LoVo (cell line): ENCODE measurements at regions not wholly inside any gene's neighbourhood (a gene's known extent, or its start where the extent isn't known, plus 50 kb on each side); places are given as distances from the start of the nearest gene placed in this dataset.
"Not testable (repeated sequence)": the region's sequence is repeated elsewhere in the genome, so short reads cannot be mapped to it uniquely, and the experiment has no call there.

ENCODE experiments used
- DNase-seq: peaks from one replicate; pipeline ENCODE4 v3.0.0-alpha.2; 2016; ENCODE audit warnings: low spot score

DNA sequence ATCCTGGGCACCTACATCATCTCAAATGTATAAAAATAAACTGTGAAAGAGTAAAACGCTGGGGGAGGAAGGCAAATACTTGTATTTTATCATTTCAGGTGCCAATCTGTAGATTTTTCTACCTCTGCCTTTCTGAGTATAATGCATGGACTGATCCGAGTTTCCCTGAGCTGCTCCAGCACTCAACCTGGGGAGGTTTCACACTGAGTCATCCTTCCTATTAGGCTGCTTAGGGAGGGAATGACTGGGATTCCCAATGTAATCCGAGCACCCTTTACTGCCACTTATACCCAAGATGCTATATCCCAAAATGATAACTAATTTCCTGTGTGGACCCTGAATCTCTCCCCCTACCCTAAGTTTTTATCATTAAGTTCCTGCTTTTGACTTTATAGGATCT lies 126.6 kb downstream of the HNRNPD start:
- no peak for DNase-seq

DNA sequence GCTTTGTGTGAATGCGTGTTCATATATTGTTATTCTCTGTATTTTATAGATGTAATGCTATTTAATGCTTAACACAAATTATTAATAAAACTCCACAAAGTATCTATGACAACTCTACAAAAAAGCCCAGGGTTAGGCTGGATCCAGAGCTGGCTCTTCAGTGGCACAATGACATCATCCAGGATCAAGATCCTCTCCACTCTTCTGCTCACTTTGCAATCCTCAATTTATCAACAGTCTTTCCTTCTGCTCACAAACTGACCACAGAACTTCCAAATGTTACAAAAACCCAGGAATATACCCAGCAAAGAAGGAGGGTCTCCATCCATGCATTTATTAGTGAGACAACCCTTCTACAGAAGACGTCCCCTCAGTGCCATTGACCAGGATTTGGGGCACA lies 132.3 kb downstream of the HNRNPD start:
- no peak for DNase-seq

DNA sequence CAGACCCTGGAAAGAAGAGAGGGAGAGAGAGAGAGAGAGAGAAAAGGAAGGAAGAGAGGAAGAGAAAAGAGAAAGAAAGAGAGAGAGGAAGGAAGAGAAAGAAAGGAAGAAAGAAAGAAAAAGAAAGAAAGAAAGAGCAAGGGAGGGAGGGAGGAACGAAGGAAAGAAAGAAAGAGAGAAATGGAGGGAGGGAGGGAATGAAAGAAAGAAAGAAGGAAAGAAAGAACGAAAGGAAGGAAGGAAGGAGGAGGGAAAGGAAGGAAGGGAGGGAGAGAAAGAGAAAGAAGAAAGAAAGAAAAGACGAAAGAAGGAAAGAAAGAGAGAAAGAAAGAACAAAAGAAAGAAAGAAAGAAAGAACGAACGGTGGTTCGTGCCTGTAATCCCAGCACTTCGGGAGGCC lies 133.4 kb downstream of the HNRNPD start:
- DNase-seq = no peak

DNA sequence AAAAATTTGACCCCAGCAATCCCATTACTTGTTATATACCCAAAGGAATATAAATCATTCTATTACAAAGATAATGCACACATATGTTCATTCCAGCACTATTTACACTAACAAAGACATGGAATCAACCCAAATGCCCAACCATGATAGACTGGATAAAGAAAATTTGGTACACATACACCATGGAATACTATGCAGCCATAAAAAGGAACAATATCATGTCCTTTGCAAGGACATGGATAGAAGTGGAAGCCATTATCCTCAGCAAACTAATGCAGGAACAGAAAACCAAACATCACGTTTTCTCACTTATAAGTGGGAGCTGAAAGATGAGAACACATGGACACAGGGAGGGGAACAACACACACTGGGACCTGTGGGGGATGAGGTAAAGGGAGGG lies 136.6 kb downstream of the HNRNPD start:
- DNase-seq = not testable (repeated sequence)

DNA sequence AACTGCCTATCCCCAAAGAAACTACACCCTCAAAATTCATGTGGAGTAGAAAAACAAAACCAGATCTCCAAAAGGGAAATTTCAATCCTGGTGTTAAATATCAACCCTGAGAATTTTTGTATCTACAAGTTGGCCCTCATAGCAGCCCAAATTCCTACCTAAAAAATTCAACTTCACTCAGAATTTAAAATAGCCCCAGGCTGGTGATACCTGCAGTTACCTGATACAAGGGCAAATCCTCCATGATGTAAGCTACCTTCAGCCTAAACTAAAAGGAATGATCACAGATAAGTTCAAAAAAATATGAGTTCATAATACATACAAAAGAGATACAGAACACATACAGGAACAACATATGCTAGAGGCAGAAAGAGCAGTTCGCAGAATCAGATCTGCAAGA lies 138.4 kb downstream of the HNRNPD start:
- no peak for DNase-seq

DNA sequence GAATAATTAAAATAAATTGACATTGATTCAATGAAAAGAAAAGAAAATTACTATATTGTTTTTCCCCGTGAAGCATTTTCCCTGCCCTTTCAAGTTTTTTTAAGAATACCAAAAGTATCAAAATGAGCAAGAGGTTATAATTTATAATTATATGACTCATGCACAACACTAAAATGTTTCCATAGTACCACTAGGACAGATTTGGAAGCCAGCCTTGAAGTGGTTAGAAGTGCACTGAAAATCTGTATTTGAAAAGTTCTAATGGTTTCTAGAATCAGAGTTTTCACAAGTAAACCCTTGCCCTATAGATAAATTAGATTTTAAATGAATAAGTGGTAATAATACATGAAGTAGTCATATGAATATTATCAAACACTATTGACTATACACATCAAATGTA lies 140.9 kb downstream of the HNRNPD start:
- DNase-seq = no peak

DNA sequence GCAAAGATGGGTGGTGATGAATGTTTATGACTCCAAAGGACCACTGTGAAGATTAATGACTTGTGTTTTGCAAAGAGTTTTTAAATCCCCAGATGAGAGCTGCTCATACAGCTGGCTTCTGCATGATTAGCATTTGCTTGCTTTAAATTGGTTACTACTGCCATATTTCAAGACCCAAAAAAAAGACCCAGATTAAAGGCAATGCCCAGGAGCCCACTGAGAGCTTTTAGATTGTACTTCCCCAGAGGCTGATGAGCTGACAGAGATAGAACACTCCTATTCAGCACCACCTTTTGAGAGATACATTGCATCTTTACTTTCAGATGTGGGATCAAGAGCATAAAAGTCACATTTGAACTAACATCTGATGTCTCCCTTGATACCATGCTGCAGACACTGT lies 142.0 kb downstream of the HNRNPD start:
- DNase-seq = no peak

DNA sequence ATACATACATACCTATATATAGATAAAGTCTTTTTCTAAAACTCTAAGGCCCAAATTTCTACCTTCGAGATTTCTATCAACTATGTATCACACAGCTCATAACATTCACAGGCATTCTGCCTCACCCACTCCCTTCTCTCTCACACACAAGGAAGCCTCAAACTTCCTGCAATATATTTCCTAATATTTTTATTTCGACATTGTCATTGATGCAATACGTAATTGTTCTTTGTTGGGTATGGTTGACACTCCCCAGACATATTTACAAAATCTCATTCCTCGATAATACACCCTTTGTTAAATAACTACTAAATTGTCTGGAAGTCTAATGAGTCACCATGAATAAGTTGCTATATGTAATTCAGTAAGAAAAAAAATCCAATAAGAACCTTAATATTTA lies 143.5 kb downstream of the HNRNPD start:
- no peak for DNase-seq

DNA sequence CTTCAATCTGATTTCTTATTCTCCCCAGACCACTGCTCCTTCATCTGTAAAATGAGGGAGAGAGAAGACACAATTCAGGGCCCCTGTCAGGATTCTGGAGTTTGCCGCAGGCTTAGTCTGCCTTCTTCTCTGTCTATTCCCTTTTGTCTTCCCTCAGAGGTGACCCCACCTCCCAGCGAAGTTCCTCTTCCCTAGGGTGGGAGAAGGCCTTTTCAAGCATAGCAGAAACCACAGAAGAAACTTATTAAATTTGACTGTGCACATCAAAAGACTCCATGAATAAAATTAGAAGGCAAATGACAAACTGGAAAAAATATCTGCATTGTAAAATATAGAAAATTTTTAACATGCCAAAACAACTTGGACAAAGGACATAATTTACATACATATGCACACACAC lies 148.8 kb downstream of the HNRNPD start:
- no peak for DNase-seq

DNA sequence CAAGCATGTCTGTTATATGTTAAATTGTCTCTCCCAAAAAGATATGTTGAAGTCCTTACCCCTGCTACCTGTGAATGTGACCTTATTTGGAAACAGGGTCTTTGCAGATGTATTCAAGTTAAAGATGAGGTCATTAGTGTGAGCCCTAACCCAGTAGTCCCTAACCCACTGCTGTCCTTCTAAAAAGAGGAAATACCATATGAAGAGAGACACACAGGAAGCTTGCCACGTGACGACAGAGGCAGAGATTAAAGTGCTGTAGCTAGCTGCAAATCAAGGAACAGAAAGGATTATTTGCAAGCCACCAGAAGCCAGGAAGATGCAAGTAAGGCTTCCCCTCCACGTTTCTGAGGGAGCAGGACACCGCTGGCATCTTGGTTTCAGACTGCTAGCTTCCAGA lies 150.1 kb downstream of the HNRNPD start:
- DNase-seq = no peak

DNA sequence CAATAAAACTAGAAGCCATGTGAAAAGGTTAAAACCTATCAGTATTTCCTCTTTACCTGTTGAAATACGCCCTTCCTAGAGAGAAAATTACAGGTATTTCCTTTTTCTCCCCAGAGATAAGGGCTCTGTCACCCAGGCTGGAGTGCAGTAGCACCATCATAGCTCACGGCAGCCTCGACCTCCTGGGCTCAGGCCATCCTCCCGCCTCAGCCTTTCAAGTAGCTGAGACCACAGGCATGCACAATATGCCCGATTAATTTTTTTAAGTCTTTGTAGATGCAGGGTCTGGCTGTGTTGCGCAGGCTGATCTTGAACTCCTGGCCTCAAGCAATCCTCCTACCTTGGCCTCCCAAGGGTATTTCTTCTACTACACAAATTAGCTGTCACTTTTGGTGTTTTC lies 154.4 kb downstream of the HNRNPD start:
- DNase-seq = no peak

DNA sequence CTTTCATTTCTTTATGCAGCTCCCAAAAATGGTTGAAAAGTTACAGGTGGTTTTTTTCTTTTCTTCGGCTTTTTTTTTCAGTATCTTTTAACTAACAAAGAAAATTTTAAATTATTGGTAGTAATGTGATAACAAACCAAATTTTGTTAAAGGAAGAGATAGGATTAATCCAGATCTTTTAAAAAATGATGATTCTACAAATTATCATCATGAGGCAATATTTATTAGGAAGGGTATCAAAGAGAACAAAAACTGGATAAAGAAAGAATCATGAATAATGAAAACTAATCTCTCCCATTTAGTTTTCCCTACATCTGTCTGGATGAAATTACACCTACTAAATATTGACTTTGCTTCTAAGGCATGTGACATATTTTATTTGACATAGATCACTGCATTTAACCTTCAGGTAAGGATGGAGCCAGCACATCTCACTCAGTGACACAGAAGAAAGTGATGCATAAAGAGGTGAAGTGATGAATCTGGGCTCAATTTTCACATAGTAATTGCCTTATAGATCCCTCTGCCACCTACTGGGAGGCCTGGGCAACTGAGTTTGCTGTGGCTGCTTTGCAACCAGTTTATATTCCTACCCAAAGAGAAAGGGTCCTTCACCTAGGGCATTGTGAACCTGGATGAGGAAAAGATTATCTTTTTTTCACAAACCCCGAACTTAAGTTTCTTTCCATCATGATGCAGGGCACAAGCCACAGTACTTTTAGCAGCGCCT lies 155.6 kb downstream of the HNRNPD start:
- no peak for DNase-seq

DNA sequence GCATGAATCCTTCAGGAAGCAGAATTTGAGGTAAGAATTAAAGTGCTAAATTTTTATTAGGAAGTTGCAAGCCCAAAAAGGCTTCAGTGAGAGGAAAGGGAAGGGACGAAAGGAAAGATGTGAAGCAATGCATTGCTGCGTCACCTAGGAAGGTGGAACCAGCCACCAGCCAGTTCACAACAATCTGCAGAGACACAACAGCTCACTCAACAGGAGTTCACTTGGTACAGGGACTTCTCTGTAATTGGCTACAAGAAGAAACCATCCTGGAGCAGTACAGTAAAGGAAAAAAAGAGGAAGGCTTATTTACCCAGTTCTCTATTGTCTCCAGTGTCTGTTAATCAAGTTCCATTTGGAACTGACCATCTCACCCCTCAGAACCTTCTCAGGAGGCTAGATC lies 157.6 kb downstream of the HNRNPD start:
- no peak for DNase-seq

DNA sequence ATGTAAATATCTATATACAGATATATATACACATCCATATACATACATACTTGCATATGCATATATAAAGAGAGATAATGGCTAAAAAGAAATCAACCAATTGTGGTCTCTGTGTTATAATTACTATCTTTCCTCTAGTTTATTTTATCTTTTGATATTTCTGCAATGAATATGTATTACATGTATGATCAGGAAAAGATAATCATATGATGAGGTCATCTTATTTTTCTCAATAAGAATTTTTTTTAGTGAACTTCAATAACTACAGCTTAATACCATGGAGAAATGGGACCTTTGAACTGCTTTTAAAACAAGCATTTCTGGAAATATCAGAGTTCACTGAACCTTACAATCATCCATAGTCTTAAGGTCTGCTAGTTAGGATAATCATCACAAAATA lies 158.0 kb downstream of the HNRNPD start:
- DNase-seq = no peak

DNA sequence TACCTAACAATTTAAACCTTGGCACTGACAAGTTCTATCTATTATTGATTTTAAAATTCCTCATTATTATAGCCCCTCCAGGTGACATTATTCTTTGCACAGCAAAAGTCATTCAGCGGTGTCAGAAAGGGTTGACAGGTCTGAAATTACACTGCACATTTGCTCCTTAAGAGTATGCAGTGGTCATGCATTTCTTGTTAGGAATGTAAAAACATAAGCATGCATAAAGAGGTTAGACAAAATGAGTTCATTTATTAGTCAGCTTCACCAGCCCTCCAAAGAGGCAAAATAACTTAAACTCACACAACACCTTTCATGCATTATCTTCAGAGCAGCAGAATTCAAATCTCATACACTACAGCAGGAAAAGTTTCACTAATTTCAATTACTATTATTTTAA lies 158.8 kb downstream of the HNRNPD start:
- no peak for DNase-seq

DNA sequence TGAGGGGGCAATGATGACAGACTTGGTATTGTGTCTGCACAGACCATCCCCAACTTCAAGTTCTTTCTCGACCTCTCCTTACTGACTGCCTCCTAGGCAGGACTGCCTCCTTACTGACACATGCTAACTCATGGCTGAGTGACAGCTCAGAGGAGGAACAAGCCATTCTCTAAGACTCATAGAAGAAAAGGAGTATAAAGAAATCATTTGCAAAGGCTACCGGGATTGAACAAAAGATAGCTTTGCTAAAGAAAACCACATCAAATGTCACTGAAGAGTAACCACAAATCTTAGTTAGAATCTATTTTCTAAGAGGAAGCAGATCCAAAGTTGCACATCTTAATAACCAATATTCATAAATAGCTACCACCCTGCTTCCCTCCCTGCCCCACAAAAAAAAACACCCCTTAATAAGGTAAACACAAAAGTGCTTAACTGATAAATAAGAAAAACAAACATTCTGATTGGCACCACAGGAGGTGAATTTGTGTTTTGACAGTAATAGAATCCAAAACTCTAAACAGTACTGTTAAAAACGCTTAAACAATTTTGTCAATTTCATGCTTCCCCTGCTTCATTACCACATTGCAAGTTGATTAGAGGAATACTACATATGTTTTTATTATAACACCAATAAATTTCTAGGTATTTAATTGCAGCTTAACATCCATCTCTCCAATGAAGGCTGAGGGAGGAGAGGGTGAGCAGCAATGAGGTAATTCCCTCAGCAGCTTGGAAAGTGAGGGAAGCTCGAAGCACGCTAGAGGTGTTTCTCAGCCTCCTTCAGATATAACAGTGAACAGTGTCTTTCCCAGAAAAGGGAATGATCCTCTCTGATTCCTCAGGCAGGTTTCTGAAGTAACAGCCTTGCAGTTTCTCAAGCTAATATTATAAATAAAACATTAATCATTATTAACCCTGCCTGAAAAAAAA lies 160.0 kb downstream of the HNRNPD start:
- DNase-seq = no peak

DNA sequence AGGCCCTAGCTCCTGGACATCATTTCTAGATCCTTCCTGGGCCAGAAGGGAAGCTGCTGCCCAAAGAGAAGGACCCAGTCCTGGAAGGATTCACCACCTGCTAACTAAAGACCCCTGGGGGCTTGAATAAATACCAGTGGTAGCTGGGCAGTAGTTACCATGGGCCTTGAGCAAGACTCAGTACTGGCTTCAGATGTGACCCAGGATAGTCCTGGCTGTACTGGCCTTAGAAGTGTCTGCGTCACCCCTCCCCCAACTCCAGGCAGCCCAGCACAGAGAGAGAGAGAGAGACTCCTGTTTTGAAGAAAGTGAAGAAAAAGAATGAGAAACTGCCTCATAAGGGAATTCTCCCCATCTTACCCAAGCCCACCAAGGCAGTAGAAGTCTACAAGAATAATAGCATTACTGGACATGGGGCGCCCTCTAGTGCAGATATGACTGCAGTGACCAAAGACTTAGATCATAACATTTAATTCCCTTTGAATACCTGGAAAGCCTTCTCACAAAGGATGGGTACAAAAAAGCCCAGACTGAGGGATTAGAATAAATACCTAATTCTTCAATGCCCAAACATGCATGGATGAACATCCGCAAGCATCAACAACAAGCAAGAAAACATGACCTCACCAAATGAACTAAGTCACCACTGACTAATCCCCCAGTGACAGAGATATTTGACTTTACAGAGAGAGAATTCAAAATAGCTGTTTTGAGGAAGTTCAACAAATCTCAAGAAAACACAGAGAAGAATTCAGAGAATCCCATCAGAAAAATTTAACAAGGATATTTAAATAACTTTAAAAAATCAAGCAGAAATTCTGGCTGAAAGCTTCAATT lies 171.8 kb downstream of the HNRNPD start:
- peak; percentile 26 for DNase-seq

DNA sequence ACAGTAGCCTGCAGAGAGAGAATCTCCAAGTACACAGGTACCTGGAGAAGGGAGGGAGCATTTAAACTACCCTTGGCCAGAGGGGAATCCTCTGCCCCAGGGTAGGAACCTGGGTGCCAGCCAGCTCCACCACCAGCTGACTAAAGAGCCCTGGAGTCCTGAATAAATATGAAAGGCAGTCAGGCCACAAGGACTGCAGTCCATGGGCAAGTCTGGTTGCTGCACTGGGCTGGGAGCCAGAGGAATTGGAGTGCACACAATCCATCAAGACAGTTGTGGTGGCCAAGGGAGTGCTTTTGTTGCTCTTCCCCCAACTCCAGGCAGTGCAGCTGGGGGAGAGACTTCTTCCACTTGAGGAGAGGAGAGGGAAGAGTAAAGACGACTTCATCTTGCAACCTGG lies 172.5 kb downstream of the HNRNPD start:
- no peak for DNase-seq

DNA sequence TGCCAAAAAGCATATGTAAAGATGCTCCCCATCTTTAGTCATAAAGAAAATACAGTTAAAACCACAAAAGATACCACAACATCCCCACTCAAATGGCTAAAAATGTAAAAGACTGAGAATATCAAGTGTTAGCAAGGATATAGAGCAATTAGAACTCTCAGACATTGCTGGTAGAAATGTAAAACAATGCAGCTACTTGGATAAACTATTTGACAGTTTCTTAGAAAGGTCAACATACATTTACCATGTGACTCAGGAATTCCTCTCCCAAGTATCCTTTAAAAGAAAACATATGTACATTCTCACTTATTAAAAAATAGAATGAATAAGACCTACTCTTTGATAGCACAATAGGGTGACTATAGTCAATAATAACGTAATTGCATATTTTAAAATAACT lies 173.7 kb downstream of the HNRNPD start:
- DNase-seq = no peak

DNA sequence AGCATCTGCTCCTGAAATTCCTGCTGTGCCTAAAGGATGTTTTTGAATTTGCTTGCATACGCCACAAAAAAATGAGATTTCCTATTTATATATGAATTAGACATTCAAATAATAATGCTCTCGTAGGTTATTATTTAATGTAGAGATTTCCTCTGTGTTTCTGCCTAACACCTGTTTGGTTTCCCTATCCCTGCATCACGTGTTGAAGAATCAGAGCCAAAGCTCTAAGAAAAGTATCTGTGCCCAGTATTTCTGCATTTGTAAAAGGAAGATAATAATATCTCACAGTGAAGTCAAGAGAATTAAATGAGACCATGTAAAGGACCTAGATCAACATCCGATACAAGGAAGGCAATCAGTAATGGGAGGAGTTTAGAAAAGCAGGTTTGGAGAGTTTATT lies 179.5 kb downstream of the HNRNPD start:
- DNase-seq = no peak

DNA sequence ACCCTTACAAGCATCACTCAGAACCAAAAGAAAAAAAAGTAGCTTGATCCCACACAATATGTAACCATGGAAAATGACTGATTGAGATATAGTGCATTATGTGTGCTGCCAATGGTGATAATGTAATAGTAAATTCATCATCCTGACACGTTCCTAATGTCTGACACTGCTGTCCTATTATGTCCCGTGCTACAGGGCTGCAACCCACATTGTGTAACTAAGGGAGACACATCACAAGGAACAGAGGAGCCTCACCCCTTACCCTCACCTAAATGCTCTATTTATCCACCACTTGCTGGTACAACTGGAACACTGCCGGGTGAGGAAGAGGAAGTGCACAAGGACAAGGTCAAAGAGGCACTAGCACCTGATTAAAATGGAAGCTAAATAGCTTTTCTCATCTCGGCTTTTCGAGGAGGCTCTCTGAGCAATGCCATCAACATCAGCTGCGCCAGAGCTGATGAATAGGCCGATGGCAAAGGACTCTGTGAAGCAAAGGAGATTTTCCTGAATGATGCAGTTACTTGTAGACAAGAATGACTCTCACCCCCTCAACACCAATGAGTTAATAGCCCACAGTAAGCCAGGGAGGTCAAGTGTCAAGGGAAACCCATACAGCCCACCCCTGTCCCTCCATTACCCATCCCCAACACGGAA lies 181.6 kb downstream of the HNRNPD start:
- DNase-seq = no peak

DNA sequence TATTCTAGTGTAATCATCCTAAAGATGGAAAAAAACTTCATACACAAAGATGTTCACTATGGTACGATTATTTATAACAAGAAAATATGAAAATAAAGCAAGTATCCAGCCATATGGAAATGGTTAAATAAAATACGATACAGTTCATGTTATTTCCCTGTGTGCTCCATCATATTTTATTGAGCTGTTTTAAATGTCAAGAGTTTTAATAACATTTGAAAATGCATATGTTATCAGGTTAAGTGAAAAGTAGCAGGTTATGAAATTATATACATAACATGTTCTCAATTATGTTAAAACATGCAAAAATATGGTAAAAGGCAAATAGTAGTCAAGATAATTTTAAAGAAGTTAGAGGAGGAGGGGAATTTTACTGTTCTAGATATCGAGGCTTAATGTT lies 192.0 kb downstream of the HNRNPD start:
- DNase-seq = no peak
